ENCODE measurements at regions not wholly inside any gene's neighbourhood (a gene's known extent, or its start where the extent isn't known, plus 50 kb on each side); places are given as distances from the start of the nearest gene placed in this dataset.
"Not testable (repeated sequence)": the region's sequence is repeated elsewhere in the genome, so short reads cannot be mapped to it uniquely, and the experiment has no call there.

- H3K9ac ChIP-seq (ENCODE audit: low read length), result no peak overlapping the region
- no peaks in the 10 kb centered on the region for H3K79me2 ChIP-seq (ENCODE audit: control insufficient read depth, insufficient read depth, low read length)
- DNase-seq (no peak), ATAC-seq (ENCODE audit: low read depth) (no peak)
- H3K27ac Mint-ChIP-seq, result no peak overlapping the region
- no peaks in the 10 kb centered on the region for H3K9me3 ChIP-seq (ENCODE audit: control extremely low read depth in 1 of 3, control insufficient read depth in 2 of 3, insufficient read depth in 1 of 3, low read length in 2 of 3)
- H3K4me3 ChIP-seq (ENCODE audit: control extremely low read depth in 1 of 5, extremely low read depth in 1 of 5, insufficient read depth in 1 of 5, low read depth in 2 of 5, low read length in 4 of 5), result no peak overlapping the region
- no peaks in the 10 kb centered on the region for H4K20me1 ChIP-seq (ENCODE audit: control insufficient read depth, insufficient read depth, low read length, poor library complexity, severe bottlenecking)
- no peak overlapping the region for H2AFZ ChIP-seq (ENCODE audit: insufficient read depth, low read depth, low read length, poor library complexity, severe bottlenecking)
- H3K36me3 ChIP-seq (replicated peaks in 1 of 2; ENCODE audit: control extremely low read depth in 1 of 2, control insufficient read depth in 1 of 2, extremely low read depth in 1 of 2, insufficient read depth in 2 of 2, low read length in 1 of 2), result no peaks in the 10 kb centered on the region
- no peak overlapping the region for H3K4me3 Mint-ChIP-seq
- H3K27me3 ChIP-seq (replicated peaks in 1 of 4; ENCODE audit: control extremely low read depth in 1 of 4, control insufficient read depth in 3 of 4, insufficient read depth in 4 of 4, low read length in 3 of 4), result no peaks in the 10 kb centered on the region
- H3K27ac ChIP-seq (ENCODE audit: low read length in 2 of 2), result no peak overlapping the region
- ChIA-PET POLR2A (no interaction called here), CTCF (no interaction called here)
- TF ChIP-seq EZH2 (IDR thresholded peaks at IDR 0.05; ENCODE audit: borderline replicate concordance, insufficient read depth, low read depth, low read length, poor library complexity, severe bottlenecking), result no peak
- TF ChIP-seq CTCF (IDR thresholded peaks at IDR 0.05), result no peak
- intact Hi-C loops (cut with micrococcal nuclease), result no loop called here
- no peaks in the 10 kb centered on the region for H3K9me3 Mint-ChIP-seq (ENCODE audit: insufficient read depth)
- WGBS (ENCODE audit: insufficient coverage), result no CpG with 5 or more reads among the region's 3 CpGs
- H3K4me1 Mint-ChIP-seq, result no peaks in the 10 kb centered on the region
- peaks cover 5% of the 10 kb centered on the region for H3K27me3 Mint-ChIP-seq
- H3K4me1 ChIP-seq (ENCODE audit: control insufficient read depth in 2 of 2, insufficient read depth in 2 of 2, low read length in 2 of 2), result no peaks in the 10 kb centered on the region
- H3K4me2 ChIP-seq (replicated peaks; ENCODE audit: low read depth, low read length, poor library complexity, severe bottlenecking), result no peak overlapping the region
Observed at GRCh38 chr6:144922120-144922722, 637.1 kb downstream of the UTRN start.

- H3K27me3 Mint-ChIP-seq; H3K36me3 ChIP-seq (replicated peaks in 1 of 2; ENCODE audit: control extremely low read depth in 1 of 2, control insufficient read depth in 1 of 2, extremely low read depth in 1 of 2, insufficient read depth in 2 of 2, low read length in 1 of 2); H3K9ac ChIP-seq (ENCODE audit: low read length); CTCF ChIA-PET; H3K27ac Mint-ChIP-seq; DNase-seq; POLR2A ChIA-PET; H3K4me1 Mint-ChIP-seq; H3K79me2 ChIP-seq (ENCODE audit: control insufficient read depth, insufficient read depth, low read length); H2AFZ ChIP-seq (ENCODE audit: insufficient read depth, low read depth, low read length, poor library complexity, severe bottlenecking); intact Hi-C loops (cut with micrococcal nuclease); H3K9me3 Mint-ChIP-seq (ENCODE audit: insufficient read depth); H3K27me3 ChIP-seq (replicated peaks in 1 of 4; ENCODE audit: control extremely low read depth in 1 of 4, control insufficient read depth in 3 of 4, insufficient read depth in 4 of 4, low read length in 3 of 4); H3K27ac ChIP-seq (ENCODE audit: low read length in 2 of 2); H3K4me3 ChIP-seq (ENCODE audit: control extremely low read depth in 1 of 5, extremely low read depth in 1 of 5, insufficient read depth in 1 of 5, low read depth in 2 of 5, low read length in 4 of 5); H4K20me1 ChIP-seq (ENCODE audit: control insufficient read depth, insufficient read depth, low read length, poor library complexity, severe bottlenecking); H3K4me3 Mint-ChIP-seq; H3K9me3 ChIP-seq (ENCODE audit: control extremely low read depth in 1 of 3, control insufficient read depth in 2 of 3, insufficient read depth in 1 of 3, low read length in 2 of 3); H3K4me1 ChIP-seq (ENCODE audit: control insufficient read depth in 2 of 2, insufficient read depth in 2 of 2, low read length in 2 of 2); H3K4me2 ChIP-seq (replicated peaks; ENCODE audit: low read depth, low read length, poor library complexity, severe bottlenecking); ATAC-seq (ENCODE audit: low read depth): not testable (repeated sequence)
- WGBS (ENCODE audit: insufficient coverage), result no CpG with 5 or more reads among the region's 5 CpGs
Observed at GRCh38 chr6:144922771-144923490, 637.8 kb downstream of the UTRN start.

- H3K4me1 ChIP-seq (ENCODE audit: control insufficient read depth in 2 of 2, insufficient read depth in 2 of 2, low read length in 2 of 2); H3K9me3 Mint-ChIP-seq (ENCODE audit: insufficient read depth); H4K20me1 ChIP-seq (ENCODE audit: control insufficient read depth, insufficient read depth, low read length, poor library complexity, severe bottlenecking); H3K27ac Mint-ChIP-seq; POLR2A ChIA-PET; ATAC-seq (ENCODE audit: low read depth); intact Hi-C loops (cut with micrococcal nuclease); CTCF ChIA-PET; H3K36me3 ChIP-seq (replicated peaks in 1 of 2; ENCODE audit: control extremely low read depth in 1 of 2, control insufficient read depth in 1 of 2, extremely low read depth in 1 of 2, insufficient read depth in 2 of 2, low read length in 1 of 2); H3K9ac ChIP-seq (ENCODE audit: low read length); H3K4me3 Mint-ChIP-seq; H3K4me1 Mint-ChIP-seq; H3K27me3 ChIP-seq (replicated peaks in 1 of 4; ENCODE audit: control extremely low read depth in 1 of 4, control insufficient read depth in 3 of 4, insufficient read depth in 4 of 4, low read length in 3 of 4); H3K27ac ChIP-seq (ENCODE audit: low read length in 2 of 2); H3K4me2 ChIP-seq (replicated peaks; ENCODE audit: low read depth, low read length, poor library complexity, severe bottlenecking); H3K9me3 ChIP-seq (ENCODE audit: control extremely low read depth in 1 of 3, control insufficient read depth in 2 of 3, insufficient read depth in 1 of 3, low read length in 2 of 3); H2AFZ ChIP-seq (ENCODE audit: insufficient read depth, low read depth, low read length, poor library complexity, severe bottlenecking); DNase-seq; H3K4me3 ChIP-seq (ENCODE audit: control extremely low read depth in 1 of 5, extremely low read depth in 1 of 5, insufficient read depth in 1 of 5, low read depth in 2 of 5, low read length in 4 of 5); H3K27me3 Mint-ChIP-seq; H3K79me2 ChIP-seq (ENCODE audit: control insufficient read depth, insufficient read depth, low read length): not testable (repeated sequence)
- WGBS (ENCODE audit: insufficient coverage), result 90% methylated on average over 1 of the region's 5 CpGs
Observed at GRCh38 chr6:144923491-144923787, 638.3 kb downstream of the UTRN start.
